RWPE1 (cell line): ENCODE measurements at regions not wholly inside any gene's neighbourhood (a gene's known extent, or its start where the extent isn't known, plus 50 kb on each side); places are given as distances from the start of the nearest gene placed in this dataset.
"Not testable (repeated sequence)": the region's sequence is repeated elsewhere in the genome, so short reads cannot be mapped to it uniquely, and the experiment has no call there.

Source experiments
- CTCF ChIA-PET: fragments of 350-600 bp; sonication (Branson Sonifier 250); formaldehyde crosslinking; extraction: SDS; loops from one replicate; lab custom pipeline; 2021; lab: Yijun Ruan, JAX
- POLR2A ChIA-PET: fragments of 400-600 bp; formaldehyde crosslinking; extraction: SDS; loops from one replicate; lab custom pipeline; 2020; ENCODE audit warnings: antibody characterized with exemption; ENCODE audit not compliant: low non-redundant PET; lab: Yijun Ruan, JAX
- DNase-seq: peaks from one replicate; pipeline ENCODE4 v3.0.0; 2012; ENCODE audit warnings: low spot score
- H3K27ac ChIP-seq: fragments of 450-650 bp; 2 replicates; pipeline ENCODE4 v1.5.1; 2017
- TF ChIP-seq, protein P1 (sequence below): fragments of 450-650 bp; conservative IDR thresholded peaks from 2 replicates; pipeline ENCODE4 v1.5.1; 2017; ENCODE audit warnings: low read depth, mild to moderate bottlenecking

DNA sequence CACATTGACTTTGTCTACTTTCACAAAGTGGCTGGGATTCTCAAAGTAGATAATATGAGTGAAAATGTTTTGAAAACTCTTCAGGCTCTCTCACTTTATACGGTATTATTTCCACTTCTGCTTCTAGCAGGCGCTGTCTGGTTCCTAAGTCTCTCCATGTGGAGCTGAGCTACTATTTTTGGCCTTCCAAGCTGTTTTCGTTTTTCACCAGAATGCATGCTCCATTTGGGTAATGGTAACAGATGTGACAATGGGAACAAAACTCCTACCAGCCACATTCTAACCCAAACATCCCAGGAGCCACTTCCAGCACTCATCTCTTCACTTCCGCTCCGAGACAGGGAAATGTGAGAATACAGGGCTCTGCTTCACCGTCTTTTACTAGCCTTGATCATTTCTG lies 586.7 kb downstream of the NTRK3 start:
- CTCF ChIA-PET: no interaction called here
- DNase-seq: no peak
- no peak overlapping the region for H3K27ac ChIP-seq
- POLR2A ChIA-PET: no interaction called here
- TF ChIP-seq, protein P1, sequence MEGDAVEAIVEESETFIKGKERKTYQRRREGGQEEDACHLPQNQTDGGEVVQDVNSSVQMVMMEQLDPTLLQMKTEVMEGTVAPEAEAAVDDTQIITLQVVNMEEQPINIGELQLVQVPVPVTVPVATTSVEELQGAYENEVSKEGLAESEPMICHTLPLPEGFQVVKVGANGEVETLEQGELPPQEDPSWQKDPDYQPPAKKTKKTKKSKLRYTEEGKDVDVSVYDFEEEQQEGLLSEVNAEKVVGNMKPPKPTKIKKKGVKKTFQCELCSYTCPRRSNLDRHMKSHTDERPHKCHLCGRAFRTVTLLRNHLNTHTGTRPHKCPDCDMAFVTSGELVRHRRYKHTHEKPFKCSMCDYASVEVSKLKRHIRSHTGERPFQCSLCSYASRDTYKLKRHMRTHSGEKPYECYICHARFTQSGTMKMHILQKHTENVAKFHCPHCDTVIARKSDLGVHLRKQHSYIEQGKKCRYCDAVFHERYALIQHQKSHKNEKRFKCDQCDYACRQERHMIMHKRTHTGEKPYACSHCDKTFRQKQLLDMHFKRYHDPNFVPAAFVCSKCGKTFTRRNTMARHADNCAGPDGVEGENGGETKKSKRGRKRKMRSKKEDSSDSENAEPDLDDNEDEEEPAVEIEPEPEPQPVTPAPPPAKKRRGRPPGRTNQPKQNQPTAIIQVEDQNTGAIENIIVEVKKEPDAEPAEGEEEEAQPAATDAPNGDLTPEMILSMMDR: no peak

DNA sequence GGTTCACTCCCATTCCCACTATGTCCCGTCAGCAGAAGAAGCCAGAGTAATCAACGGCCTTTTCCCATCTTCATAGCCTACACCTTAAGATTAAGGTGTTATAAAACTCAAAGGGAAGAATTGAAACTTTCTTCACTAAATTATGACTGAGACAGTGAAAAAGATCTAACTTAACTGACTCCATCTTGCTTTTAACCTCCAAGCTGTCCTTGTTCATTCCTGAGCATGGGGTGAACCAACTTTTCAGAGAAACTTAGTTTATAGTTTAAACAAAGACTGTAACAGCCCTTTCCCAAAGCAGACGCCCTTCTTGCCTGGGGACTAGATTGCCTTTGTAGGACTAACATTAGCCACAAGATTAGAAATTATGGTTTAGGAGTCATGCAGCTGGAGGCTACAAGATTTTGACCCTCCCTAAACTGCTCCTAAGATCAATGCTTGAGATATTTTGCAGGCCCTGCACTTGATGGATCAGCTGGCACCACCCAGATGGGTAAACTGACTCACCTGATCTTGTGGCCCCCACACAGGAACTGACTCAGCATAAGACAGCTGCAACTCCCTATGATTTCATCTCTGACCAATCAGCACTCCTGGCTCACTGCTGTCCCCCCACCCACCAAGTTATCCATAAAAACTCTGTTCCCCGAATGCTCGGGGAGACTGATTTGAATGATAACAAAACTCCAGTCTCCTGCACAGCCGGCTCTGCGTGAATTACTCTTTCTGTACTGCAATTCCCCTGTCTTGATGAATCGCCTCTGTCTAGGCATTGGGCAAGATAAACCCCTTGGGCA lies 587.6 kb downstream of the NTRK3 start:
- DNase-seq, CTCF ChIA-PET, POLR2A ChIA-PET, H3K27ac ChIP-seq: not testable (repeated sequence)

DNA sequence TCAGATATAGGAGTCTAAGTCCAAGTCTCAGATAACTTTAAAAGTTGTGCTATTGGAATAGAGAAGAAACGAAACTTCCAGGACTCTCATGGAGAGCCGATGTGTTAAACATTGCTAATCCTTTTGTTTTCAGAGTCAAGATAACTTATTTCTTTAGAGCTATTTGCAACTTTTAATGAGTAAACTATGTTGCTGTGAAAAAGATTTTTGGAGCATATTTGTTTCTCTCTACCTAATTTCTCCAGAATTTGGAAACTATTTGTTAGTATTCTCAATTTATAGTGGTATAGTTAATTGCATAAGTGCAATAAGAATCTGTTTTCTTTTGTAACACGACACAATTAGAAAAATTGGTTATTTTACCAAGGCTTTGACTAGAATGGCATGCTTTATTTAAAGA lies 588.9 kb downstream of the NTRK3 start:
- ChIA-PET CTCF (interaction anchor here (0.6 kb wide), 1 partner anchor 40 kb away, joined by 3 read pairs; no protein-coding TSS in a partner anchor), POLR2A (no interaction called here)
- DNase-seq: no peak
- H3K27ac ChIP-seq: no peak overlapping the region
- TF ChIP-seq, protein P1: no peak

DNA sequence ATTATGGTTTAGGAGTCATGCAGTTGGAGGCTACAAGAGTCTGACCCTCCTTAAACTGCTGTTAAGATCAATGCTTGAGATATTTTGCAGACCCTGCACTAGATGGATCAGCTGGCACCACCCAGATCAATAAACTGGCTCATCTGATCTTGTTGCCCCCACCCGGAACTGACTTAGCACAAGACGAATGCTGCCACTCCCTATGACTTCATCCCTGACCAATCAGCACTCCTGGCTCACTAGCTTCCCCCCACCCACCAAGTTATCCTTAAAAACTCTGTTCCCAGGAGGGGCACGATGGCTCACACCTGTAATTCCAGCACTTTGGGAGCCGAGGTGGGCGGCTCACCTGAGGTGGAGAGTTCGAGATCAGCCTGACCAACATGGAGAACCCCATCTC lies 594.0 kb downstream of the NTRK3 start:
- H3K27ac ChIP-seq: no peak overlapping the region
- POLR2A ChIA-PET: no interaction called here
- DNase-seq: no peak
- TF ChIP-seq, protein P1: no peak
- CTCF ChIA-PET: interaction anchor here (0.7 kb wide), 1 partner anchor 19 kb away, joined by 3 read pairs; no protein-coding TSS in a partner anchor

DNA sequence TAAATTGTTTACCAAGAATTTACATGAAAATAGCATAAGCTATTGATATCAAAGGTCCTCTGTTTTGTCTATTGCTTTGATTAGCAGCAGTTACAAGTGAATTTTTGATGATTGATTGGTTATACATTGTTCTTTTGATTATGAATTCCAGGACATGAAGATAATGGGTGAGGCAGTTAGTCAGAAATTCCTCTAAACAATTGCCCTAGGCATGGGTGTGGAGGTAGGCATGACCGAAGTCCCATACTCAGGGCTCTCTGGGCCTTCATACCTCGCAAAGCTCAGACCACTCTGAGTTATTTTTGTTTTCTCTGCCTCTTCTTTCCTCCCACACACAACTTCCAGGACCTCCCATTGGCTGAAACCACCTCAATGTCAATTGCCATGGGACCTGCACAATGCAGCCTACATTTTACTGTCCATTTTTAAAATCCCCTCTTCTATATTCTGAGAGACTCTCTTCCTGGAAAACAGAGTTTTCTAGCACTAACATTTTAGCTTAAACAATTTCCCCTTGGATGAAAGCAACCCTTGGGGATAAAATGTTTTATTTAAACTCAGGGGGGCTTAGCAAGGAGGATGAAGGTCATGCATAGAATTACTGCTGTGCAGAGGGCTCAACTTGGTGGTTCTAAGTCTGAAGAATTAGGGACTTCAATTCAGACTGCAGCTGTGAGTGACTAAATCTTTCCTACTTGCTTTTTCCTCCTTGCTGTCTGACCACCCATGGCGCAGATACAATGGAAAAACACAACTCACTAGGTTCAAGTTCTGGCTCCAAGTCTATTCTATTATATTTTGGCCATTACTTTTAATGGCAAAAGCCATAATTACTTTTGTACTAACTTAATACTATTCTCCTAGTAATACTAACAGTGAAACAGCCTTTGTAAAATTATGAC lies 594.8 kb downstream of the NTRK3 start:
- peak; percentile 4 for DNase-seq
- TF ChIP-seq, protein P1: no peak
- H3K27ac ChIP-seq: no peak overlapping the region
- CTCF ChIA-PET: no interaction called here
- POLR2A ChIA-PET: no interaction called here

DNA sequence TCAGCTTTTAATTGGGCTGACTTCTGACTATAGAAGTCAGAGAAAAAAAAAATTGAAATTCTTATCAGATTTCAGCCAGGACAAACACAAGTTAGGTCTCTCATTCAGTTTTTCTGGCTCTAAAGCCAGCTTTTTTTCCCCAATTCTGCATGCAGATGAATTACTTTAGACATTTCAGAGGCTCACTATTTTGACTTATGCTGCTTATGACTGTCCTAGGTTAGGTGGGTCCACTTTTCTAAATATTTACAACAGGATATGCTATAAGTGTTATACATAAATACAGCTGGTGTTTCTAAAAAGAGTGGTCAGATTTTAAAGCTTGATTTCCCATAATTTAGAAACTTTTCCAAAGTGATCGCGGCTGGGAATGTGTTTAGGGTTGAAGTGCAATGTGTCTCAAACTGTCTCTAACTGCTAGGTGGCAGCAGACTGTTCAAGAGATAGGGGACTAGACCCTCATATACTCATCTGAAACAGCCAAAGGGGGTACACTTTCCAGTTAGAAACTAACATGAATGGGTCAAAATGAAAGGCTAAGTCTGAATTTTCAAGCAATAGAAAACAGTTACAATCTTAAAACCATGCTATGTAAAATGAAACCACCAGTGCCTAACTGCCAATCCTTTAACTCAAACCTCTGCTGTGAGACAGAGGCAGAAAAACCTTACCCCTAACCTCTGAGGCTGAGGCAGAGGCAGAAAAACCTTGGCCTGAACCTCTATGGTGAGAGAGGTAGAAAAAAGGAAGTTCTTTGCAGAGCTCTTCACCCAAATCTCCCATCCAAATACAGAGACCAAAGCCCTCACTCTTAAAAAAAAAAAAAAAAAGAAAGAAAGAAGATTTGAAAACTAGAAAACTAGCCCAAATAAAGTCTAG lies 596.0 kb downstream of the NTRK3 start:
- no peak for DNase-seq
- ChIA-PET POLR2A (no interaction called here), CTCF (no interaction called here)
- TF ChIP-seq, protein P1: no peak
- no peak overlapping the region for H3K27ac ChIP-seq
